MM.1S (cell line): ENCODE measurements at regions not wholly inside any gene's neighbourhood (a gene's known extent, or its start where the extent isn't known, plus 50 kb on each side); places are given as distances from the start of the nearest gene placed in this dataset.
A peak's percentile ranks its signal among the peaks of the same experiment; 100 is the strongest.

Experiments used
- DNase-seq: peaks from one replicate; pipeline ENCODE4 v3.0.0-alpha.2; 2015
- H2AFZ ChIP-seq: fragments of 300-600 bp; sonication (generic); 2 replicates; pipeline ENCODE4 v1.6.0; 2016; ENCODE audit warnings: antibody characterized with exemption, low read length
- H3F3A ChIP-seq: fragments of 300-600 bp; sonication (generic); 2 replicates; pipeline ENCODE4 v1.6.1; 2016; ENCODE audit warnings: mild to moderate bottlenecking, antibody characterized with exemption, low read length, moderate library complexity, mixed read lengths; ENCODE audit not compliant: insufficient read depth
- H3K27ac ChIP-seq: fragments of 300-600 bp; sonication (generic); 2 replicates; pipeline ENCODE4 v1.5.1; 2016; ENCODE audit warnings: mild to moderate bottlenecking, low read length
- H3K27me3 ChIP-seq: fragments of 300-600 bp; sonication (generic); replicated peaks from 2 replicates; pipeline ENCODE4 v1.6.0; 2016; ENCODE audit warnings: low read length; ENCODE audit not compliant: insufficient read depth
- H3K36me3 ChIP-seq: fragments of 300-600 bp; sonication (generic); replicated peaks from 2 replicates; pipeline ENCODE4 v1.6.1; 2016; ENCODE audit warnings: mild to moderate bottlenecking, low read length, mixed read lengths; ENCODE audit not compliant: insufficient read depth
- H3K4me1 ChIP-seq: fragments of 300-600 bp; sonication (generic); 2 replicates; pipeline ENCODE4 v1.6.1; 2016; ENCODE audit warnings: low read length, mixed read lengths
- H3K4me2 ChIP-seq: fragments of 300-600 bp; sonication (generic); 2 replicates; pipeline ENCODE4 v1.6.0; 2016; ENCODE audit warnings: low read depth, low read length
- H3K4me3 ChIP-seq: fragments of 300-600 bp; sonication (generic); 2 replicates; pipeline ENCODE4 v1.5.1; 2016; ENCODE audit warnings: low read length, mixed read lengths
- H3K79me2 ChIP-seq: fragments of 300-600 bp; sonication (generic); 2 replicates; pipeline ENCODE4 v1.6.1; 2016; ENCODE audit warnings: mixed run types, low read length, mixed read lengths
- H3K9ac ChIP-seq: fragments of 300-600 bp; sonication (generic); 2 replicates; pipeline ENCODE4 v1.6.1; 2016; ENCODE audit warnings: low read length, mixed read lengths
- H3K9me2 ChIP-seq: fragments of 300-600 bp; sonication (generic); replicated peaks from 2 replicates; pipeline ENCODE4 v1.6.1; 2016; ENCODE audit warnings: mild to moderate bottlenecking, low read length, mixed read lengths; ENCODE audit not compliant: insufficient read depth
- H3K9me3 ChIP-seq: fragments of 300-600 bp; sonication (generic); replicated peaks from 2 replicates; pipeline ENCODE4 v1.6.1; 2016; ENCODE audit warnings: mild to moderate bottlenecking, low read length, mixed read lengths; ENCODE audit not compliant: insufficient read depth
- H4K20me1 ChIP-seq: fragments of 300-600 bp; sonication (generic); 2 replicates; pipeline ENCODE4 v1.6.1; 2016; ENCODE audit warnings: mild to moderate bottlenecking, low read length, moderate library complexity, mixed read lengths; ENCODE audit not compliant: insufficient read depth
- EZH2 ChIP-seq: fragments of 300-600 bp; sonication (generic); optimal IDR thresholded peaks from 2 replicates; pipeline ENCODE3; 2017; ENCODE audit warnings: low read depth, mild to moderate bottlenecking, antibody characterized with exemption, low read length, mixed read lengths
- EZH2phosphoT487 ChIP-seq: fragments of 300-600 bp; sonication (generic); IDR thresholded peaks from 2 replicates; pipeline ENCODE4 v1.6.1; 2018; ENCODE audit warnings: antibody characterized with exemption, low read length
- TF ChIP-seq, protein P1 (sequence below): fragments of 300-600 bp; sonication (generic); IDR thresholded peaks from 2 replicates; pipeline ENCODE4 v1.5.1; 2016; ENCODE audit warnings: antibody characterized with exemption, low read length, mixed read lengths

DNA sequence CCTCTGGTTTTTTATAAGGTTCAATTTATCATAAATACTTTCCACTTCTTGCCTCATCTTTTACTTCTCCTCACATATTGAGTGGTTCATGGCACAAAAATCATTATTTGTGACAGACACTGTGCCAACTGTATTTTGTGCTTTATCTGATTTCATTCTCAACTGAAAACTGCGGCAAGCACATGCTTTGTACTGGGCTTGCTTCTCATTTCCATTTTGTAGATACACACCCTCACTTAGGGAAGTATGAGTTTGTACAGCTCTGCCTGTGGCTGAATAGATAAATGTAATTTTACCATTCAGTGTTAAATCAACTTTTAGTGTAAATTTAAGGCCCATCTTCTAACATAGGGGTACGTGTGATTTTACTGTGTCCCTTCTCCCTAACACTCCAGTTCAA, 83.6 kb downstream of the ANXA2R start:
- no peaks in the 10 kb centered on the region for H3K36me3 ChIP-seq
- H3K79me2 ChIP-seq = peaks cover 5% of the 10 kb centered on the region; the same call in 1 of the 2 replicates
- peaks cover 6% of the 10 kb centered on the region for H3K4me1 ChIP-seq
- DNase-seq = no peak
- H3K9me2 ChIP-seq = no peaks in the 10 kb centered on the region
- H3K9ac ChIP-seq = no peak overlapping the region
- no peak overlapping the region for H2AFZ ChIP-seq
- no peak overlapping the region for H3K4me3 ChIP-seq
- no peaks in the 10 kb centered on the region for H3K9me3 ChIP-seq
- TF ChIP-seq, protein P1, sequence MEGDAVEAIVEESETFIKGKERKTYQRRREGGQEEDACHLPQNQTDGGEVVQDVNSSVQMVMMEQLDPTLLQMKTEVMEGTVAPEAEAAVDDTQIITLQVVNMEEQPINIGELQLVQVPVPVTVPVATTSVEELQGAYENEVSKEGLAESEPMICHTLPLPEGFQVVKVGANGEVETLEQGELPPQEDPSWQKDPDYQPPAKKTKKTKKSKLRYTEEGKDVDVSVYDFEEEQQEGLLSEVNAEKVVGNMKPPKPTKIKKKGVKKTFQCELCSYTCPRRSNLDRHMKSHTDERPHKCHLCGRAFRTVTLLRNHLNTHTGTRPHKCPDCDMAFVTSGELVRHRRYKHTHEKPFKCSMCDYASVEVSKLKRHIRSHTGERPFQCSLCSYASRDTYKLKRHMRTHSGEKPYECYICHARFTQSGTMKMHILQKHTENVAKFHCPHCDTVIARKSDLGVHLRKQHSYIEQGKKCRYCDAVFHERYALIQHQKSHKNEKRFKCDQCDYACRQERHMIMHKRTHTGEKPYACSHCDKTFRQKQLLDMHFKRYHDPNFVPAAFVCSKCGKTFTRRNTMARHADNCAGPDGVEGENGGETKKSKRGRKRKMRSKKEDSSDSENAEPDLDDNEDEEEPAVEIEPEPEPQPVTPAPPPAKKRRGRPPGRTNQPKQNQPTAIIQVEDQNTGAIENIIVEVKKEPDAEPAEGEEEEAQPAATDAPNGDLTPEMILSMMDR = no peak
- TF ChIP-seq EZH2 (no peak), EZH2phosphoT487 (no peak)
- no peaks in the 10 kb centered on the region for H3K27me3 ChIP-seq
- no peaks in the 10 kb centered on the region for H4K20me1 ChIP-seq
- H3F3A ChIP-seq = peaks cover 15% of the 10 kb centered on the region
- no peak overlapping the region for H3K4me2 ChIP-seq
- H3K27ac ChIP-seq = no peak overlapping the region

DNA sequence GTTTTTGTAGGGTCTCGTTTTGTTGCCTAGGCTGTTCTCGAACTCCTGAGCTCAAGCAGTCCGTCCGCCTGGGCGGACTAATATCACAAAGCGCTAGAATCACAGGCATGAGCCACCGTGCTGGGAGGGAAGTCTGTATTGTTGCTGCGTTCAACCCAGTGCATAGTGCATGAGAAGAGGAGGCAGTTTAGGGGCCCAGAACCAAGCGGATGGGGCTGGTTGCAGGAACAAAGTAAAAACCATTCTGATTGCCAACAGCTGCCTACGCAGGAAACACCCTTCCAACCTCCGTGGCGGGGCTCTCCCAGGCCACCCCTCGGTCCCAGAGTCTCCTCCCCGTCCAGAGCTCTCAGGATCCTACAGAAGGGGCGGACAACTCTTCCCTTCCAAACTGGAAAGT, 87.1 kb downstream of the ANXA2R start:
- Histone ChIP-seq H4K20me1 (no peaks in the 10 kb centered on the region), H3K79me2 (peaks cover 5% of the 10 kb centered on the region; the same call in 1 of the 2 replicates), H3K9ac (no peak overlapping the region), H3K9me3 (no peaks in the 10 kb centered on the region), H3F3A (peaks cover 45% of the 10 kb centered on the region), H3K36me3 (no peaks in the 10 kb centered on the region), H3K4me2 (peak overlapping the region; percentile 83; the same call in 1 of the 2 replicates), H3K9me2 (no peaks in the 10 kb centered on the region), H2AFZ (no peak overlapping the region), H3K4me3 (peak overlapping the region; percentile 69; the same call in 1 of the 2 replicates), H3K4me1 (peaks cover 11% of the 10 kb centered on the region), H3K27me3 (no peaks in the 10 kb centered on the region), H3K27ac (no peak overlapping the region)
- DNase-seq = no peak
- TF ChIP-seq EZH2phosphoT487 = no peak
- TF ChIP-seq EZH2 = no peak
- TF ChIP-seq, protein P1 = no peak

DNA sequence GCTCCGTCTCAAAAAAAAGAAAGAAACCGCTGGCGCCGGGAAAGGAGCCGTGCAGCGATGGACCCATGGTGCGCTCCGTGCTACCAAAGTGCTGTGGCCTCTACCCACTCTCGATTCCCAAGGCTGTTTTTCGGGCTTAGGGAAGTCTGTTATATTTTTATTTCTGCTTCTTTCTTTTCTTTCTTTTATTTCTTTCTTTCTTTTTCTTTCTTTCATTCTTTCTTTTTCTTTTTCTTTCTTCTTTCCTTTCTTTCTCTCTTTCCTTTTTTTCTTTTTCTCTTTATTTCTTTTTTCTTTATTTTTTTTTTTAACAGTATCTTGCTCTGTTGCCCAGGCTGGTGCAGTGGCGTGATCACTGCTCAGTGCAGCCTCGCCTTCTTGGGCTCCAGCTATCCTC, 87.5 kb downstream of the ANXA2R start:
- TF ChIP-seq EZH2phosphoT487 = no peak
- TF ChIP-seq EZH2 = no peak
- TF ChIP-seq, protein P1 = no peak
- H3K4me1 ChIP-seq = peaks cover 11% of the 10 kb centered on the region
- DNase-seq = no peak
- H4K20me1 ChIP-seq = no peaks in the 10 kb centered on the region
- H3K36me3 ChIP-seq = no peaks in the 10 kb centered on the region
- peak overlapping the region; percentile 82; the same call in 1 of the 2 replicates for H3K9ac ChIP-seq
- peak overlapping the region; percentile 83 for H3K4me2 ChIP-seq
- H3K79me2 ChIP-seq = peaks cover 5% of the 10 kb centered on the region; the same call in 1 of the 2 replicates
- H3K9me2 ChIP-seq = no peaks in the 10 kb centered on the region
- H3K4me3 ChIP-seq = peak overlapping the region; percentile 69
- H3K27ac ChIP-seq = peak overlapping the region; percentile 93; the same call in 1 of the 2 replicates
- H3F3A ChIP-seq = peaks cover 45% of the 10 kb centered on the region
- no peaks in the 10 kb centered on the region for H3K27me3 ChIP-seq
- H3K9me3 ChIP-seq = no peaks in the 10 kb centered on the region
- peak overlapping the region; percentile 81 for H2AFZ ChIP-seq
